ENCODE measurements at regions not wholly inside any gene's neighbourhood (a gene's known extent, or its start where the extent isn't known, plus 50 kb on each side); places are given as distances from the start of the nearest gene placed in this dataset.
"Not testable (repeated sequence)": the region's sequence is repeated elsewhere in the genome, so short reads cannot be mapped to it uniquely, and the experiment has no call there.

DNA sequence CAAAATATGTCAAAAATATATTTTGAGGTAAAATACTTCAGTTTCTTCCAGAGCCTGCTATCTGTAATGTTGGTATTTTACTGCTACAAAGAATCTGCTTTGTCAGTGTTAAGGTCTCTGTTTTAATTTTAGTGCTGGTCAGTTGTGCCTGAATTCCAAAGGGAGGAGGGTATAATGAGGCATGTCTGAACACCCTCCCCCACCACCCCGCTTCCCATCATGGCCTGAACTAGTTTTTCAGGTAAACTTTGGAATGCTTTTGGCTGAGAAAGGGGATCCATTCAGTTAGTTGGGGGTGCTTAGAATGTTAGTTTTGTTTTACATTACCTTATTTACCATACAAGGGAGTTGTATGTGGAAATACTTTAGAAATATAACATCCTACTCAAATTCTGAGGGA, 158.5 kb downstream of the MID1IP1 start:
- TF ChIP-seq CTCF (IDR thresholded peaks at IDR 0.05; ENCODE audit: low read depth, low read length), result no peak
- no peak for DNase-seq (ENCODE audit: extremely low read depth, low read depth)

DNA sequence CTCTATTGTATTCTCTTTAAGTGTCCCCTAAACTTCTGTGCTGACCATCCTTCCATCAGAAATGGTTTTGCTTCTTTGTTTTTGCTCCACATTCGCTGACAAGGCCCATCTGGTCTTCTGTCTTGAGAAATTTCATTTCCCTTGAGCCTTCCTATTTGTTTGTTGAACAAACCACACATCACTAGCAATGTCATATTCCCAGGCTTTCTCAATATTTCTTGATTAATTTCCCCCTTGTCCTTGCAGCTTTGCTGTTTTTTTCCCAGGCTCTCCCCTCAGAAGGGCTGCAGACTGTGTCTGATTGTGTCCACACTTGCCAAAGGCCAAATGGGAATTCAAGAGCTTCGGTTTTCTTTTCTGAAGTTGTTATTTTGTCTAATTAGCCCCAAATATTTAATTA, 158.9 kb downstream of the MID1IP1 start:
- no peak for DNase-seq (ENCODE audit: extremely low read depth, low read depth)
- TF ChIP-seq CTCF (IDR thresholded peaks at IDR 0.05; ENCODE audit: low read depth, low read length), result no peak

GRCh38 chrX:38961936-38962335, 160.7 kb downstream of the MID1IP1 start:
- DNase-seq (ENCODE audit: extremely low read depth, low read depth), result no peak
- TF ChIP-seq CTCF (IDR thresholded peaks at IDR 0.05; ENCODE audit: low read depth, low read length), result no peak

DNA sequence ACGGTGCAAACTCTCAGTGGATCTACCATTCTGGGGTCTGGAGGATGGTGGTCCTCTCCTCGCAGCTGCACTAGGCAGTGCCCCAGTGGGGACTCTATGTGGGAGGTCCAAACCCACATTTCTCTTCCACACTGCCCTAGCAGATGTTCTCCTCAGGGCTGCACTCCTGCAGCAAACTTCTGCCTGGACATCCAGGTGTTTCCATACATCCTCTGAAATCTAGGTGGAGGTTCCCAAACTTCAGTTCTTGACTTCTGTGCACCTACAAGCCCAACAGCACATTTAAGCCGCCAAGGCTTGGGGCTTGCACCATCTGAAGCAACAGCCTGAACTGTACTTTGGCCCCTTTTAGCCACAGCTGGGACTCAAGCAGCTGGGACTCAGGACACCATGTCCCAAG, 162.0 kb downstream of the MID1IP1 start:
- DNase-seq (ENCODE audit: extremely low read depth, low read depth), result not testable (repeated sequence)

GRCh38 chrX:38965888-38966287, 164.6 kb downstream of the MID1IP1 start:
- no peak for TF ChIP-seq CTCF (IDR thresholded peaks at IDR 0.05; ENCODE audit: low read depth, low read length)

DNA sequence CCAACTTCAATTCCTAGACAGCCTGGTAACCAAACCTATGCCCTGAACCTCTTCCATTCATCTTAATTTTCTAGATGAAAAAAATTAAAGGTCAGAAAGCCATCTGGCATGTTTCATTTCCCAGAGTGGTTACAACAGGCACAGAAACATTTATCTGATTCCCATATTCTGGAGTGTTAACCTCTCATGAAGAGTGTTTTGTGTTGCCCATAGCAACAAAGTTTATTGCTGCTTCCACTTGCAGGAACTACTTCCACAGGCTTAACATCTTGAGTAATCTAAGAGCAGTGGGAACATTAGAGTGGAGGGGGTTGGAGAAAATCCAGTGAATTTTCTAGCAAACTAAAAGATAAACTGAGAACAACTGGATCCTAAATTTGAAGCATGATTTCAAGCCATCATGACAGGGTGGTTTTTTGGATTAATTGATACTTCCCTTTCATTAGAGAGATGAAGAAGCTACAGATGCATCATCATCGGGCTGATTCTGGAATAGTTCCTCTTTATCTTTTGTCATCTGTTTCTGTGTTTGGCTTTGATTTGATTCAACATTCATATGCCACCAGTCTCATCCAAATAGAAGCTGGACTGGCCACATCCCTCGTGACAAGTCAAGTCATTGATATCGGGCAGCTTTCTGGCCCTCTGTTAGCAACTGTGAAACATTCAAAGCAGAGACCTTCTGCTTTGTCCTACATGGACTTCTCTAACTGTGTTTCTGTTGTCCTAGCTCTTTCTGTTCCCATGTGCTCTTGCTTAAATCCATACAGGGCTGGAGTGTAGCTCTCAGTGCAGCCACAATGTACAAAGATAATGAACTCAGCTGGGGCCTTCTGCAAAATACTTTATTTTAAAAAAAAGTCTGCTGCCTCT, 167.3 kb downstream of the MID1IP1 start:
- no peak for TF ChIP-seq CTCF (IDR thresholded peaks at IDR 0.05; ENCODE audit: low read depth, low read length)
- no peak for DNase-seq (ENCODE audit: extremely low read depth, low read depth)

More at GRCh38 chrX:38965888-38966287, 164.6 kb downstream of the MID1IP1 start:
- DNase-seq (ENCODE audit: extremely low read depth, low read depth), result no peak

DNA sequence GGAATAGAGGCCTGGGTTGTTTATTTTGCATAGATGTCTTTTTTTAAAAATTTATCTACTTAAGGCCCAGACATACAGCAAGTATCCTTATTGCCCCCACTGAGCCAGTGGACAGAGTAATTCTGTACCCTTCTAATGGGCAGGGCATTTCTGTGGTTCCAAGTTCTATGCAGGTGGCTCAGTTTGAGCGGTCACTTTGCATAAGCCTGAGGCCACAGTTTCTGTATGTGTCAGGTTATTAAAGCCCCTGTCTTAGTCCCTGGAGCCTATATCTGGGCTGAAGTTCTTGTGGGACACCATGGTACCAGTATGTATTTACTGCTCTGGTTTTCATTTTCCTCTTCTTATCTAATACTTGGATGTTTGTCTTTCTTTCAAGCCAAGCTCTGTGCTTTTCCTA, 168.8 kb downstream of the MID1IP1 start:
- no peak for DNase-seq (ENCODE audit: extremely low read depth, low read depth)

More for the DNA sequence above, 168.8 kb downstream of the MID1IP1 start:
- no peak for TF ChIP-seq CTCF (IDR thresholded peaks at IDR 0.05; ENCODE audit: low read depth, low read length)

Measured in AG09319 (cell line).